HK-2 (cell line): ENCODE measurements at regions not wholly inside any gene's neighbourhood (a gene's known extent, or its start where the extent isn't known, plus 50 kb on each side); places are given as distances from the start of the nearest gene placed in this dataset.
"Not testable (repeated sequence)": the region's sequence is repeated elsewhere in the genome, so short reads cannot be mapped to it uniquely, and the experiment has no call there.

Experiments used
- DNase-seq: peaks from one replicate; pipeline ENCODE4 v3.0.0-alpha.2; 2018; ENCODE audit not compliant: unreplicated experiment

DNA sequence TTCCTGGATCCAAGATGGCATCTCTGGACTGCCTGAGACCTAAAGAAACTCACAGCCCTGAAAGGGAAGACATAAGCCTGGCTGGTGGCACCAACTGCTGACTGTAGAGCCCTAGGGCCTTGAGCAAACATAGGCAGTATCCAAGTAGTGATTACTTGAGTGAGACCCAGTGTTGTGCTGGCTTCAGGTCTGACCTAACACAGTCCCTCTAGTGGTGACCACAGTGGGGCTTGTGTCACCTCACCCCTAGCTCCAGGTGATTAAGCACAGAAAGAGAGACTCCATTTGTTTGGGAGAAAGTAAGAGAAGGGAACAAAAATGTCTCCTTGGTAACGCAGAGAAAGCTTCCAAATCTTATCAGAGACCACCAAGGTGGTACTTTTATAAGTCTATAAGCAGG, 496.3 kb upstream of the HTR2C start:
- DNase-seq, result no peak

DNA sequence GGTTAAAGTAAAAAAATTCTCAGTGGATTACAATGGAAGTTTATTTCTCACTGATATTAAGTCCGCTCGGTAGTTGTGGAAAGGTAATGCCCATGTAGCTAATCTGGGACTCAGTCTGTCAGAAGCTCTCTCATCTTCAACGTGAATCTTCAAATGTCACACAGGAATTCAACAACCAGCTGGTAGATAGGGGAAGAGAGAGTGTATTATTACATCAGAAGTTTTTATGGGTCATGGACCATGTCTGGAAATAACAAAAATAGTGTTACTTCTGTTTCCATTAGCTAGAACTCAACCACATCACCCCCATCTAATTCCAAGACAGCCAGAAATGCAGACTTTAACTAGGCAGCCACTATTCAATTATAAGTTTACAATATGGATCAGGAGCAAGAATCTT, 506.1 kb upstream of the HTR2C start:
- no peak for DNase-seq

DNA sequence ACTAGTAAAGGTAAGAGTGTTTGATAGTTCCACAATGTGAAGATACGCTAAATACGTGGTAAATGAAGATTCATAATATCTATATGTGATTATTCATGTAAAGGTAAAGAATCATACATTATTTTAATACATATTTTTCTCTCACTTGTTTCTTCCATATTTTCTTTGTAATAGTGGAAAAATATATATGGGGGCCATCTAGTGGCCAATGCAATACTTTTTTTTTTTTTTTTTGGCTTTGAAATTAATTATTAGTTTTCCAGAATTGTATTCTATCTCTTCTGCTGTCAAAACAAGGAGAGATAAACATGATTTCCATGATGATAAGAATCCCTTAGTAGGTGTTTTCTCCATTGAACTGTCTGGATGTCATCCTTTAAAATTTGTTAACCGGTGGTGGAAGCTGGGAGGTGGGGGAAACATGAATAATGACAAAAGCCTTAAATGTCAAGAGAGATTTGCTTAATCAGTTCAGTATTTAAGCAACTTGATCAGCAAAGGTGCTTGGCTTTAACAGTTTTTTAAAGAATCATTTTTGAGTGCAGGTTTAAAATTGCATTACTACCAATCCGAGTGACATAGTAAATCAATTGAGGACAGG, 508.7 kb upstream of the HTR2C start:
- no peak for DNase-seq

- DNase-seq, result no peak
Observed at GRCh38 chrX:114073926-114074325, 510.0 kb upstream of the HTR2C start.

DNA sequence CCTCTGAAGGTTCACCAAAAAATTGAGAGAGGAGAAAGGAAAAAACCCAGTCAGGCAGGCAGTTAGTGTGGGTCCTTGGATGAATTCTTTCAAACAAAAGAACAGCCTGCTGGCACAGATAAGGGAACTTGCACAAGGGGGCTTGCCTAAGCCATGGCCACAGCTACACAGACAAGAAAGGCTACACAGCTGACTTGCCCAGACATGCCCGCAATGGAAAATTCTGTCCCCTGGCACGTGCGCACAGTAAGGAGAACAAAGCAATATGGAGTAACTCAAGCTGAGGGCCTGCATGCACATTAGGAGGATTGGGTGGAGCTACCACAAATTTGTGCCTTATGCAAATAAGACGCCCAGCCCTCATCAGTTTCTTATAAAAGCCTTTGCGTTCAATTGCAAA, 512.5 kb upstream of the HTR2C start:
- DNase-seq, result no peak

DNA sequence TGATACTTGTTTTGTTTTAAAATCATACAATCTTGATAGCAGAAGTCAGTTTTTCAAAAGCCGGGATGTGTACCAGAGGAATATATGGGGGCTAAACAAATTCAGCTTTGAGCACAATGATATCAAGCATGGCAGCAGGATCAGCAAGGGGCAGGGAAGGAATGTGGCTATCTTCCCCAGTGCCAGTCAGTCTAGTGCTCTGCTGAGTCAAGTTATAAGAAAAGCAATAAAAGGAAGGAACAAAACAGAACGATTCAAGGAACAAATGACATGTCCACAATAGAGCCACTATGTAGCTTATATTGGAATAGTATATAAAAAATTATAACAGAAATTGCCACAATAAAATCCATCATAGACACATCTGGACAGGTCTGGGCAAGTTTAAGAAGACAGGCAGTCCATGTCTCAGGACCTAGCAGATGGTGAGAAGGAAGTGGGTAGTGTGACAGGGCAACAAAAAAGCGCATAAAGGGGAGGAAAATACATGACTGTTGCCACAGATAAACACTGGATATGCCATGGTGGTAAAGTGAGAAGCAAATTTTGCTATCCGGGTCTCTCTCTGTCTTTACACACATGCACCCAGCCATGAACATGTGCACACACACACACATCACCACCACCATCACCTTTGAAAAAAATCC, 518.2 kb upstream of the HTR2C start:
- DNase-seq, result no peak

- no peak for DNase-seq
Observed at GRCh38 chrX:114061226-114061625, 522.7 kb upstream of the HTR2C start.

GRCh38 chrX:114058988-114059418, 524.9 kb upstream of the HTR2C start:
- no peak for DNase-seq

- not testable (repeated sequence) for DNase-seq
Observed at GRCh38 chrX:114057422-114057821, 526.5 kb upstream of the HTR2C start.

GRCh38 chrX:114051667-114052315, 532.1 kb upstream of the HTR2C start:
- DNase-seq, result no peak

- no peak for DNase-seq
Observed at GRCh38 chrX:114050075-114050796, 533.6 kb upstream of the HTR2C start.

- no peak for DNase-seq
Observed at GRCh38 chrX:114049063-114049462, 534.8 kb upstream of the HTR2C start.

GRCh38 chrX:114047558-114047957, 536.3 kb upstream of the HTR2C start:
- DNase-seq, result no peak

- no peak for DNase-seq
Observed at GRCh38 chrX:114046695-114047279, 537.1 kb upstream of the HTR2C start.

DNA sequence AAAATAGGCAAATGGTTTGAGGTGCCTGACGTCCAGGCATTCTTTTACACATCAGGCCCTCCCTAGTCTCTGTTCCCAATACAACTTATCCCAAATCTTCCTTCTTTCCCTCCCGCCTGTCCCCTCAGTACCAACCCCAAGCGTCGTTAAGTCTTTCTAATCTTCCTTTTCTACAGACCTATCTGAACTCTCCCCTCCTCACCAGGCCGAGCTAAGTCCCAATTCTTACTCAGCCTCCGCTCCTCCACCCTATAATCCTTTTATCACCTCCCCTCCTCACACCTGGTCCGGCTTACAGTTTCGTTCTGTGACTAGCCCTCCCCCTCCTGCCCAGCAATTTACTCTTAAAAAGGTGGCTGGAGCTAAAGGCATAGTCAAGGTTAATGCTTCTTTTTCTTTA, 542.4 kb upstream of the HTR2C start:
- DNase-seq, result not testable (repeated sequence)

- not testable (repeated sequence) for DNase-seq
Observed at GRCh38 chrX:114040661-114041269, 543.1 kb upstream of the HTR2C start.

DNA sequence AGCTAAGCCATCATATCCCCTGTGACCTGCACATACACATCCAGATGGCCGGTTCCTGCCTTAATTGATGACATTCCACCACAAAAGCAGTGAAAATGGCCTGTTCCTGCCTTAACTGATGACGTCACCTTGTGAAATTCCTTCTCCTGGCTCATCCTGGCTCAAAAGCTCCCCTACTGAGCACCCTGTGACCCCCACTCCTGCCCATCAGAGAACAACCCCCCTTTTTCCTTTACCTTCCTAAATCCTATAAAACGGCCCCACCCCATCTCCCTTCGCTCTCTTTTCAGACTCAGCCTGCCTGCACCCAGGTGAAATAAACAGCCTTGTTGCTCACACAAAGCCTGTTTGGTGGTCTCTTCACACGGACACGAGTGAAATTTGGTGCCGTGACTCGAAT, 543.8 kb upstream of the HTR2C start:
- DNase-seq, result not testable (repeated sequence)

GRCh38 chrX:114038358-114038757, 545.5 kb upstream of the HTR2C start:
- no peak for DNase-seq

GRCh38 chrX:114037515-114037914, 546.4 kb upstream of the HTR2C start:
- DNase-seq, result no peak

GRCh38 chrX:114028907-114029662, 554.8 kb upstream of the HTR2C start:
- no peak for DNase-seq

GRCh38 chrX:114017086-114017485, 566.8 kb upstream of the HTR2C start:
- no peak for DNase-seq
